GM23248 (cell line): ENCODE measurements at regions not wholly inside any gene's neighbourhood (a gene's known extent, or its start where the extent isn't known, plus 50 kb on each side); places are given as distances from the start of the nearest gene placed in this dataset.

ENCODE experiments used
- EZH2 ChIP-seq: fragments of 200-600 bp; sonication (generic); IDR thresholded peaks from 2 replicates; pipeline ENCODE4 v1.6.1; 2018; ENCODE audit warnings: antibody characterized with exemption, mild to moderate bottlenecking; ENCODE audit not compliant: insufficient read depth, poor library complexity, severe bottlenecking
- EZH2phosphoT487 ChIP-seq: fragments of 200-600 bp; sonication (generic); IDR thresholded peaks from 2 replicates; pipeline ENCODE4 v1.6.1; 2018; ENCODE audit warnings: antibody characterized with exemption, moderate library complexity, mild to moderate bottlenecking, low read depth; ENCODE audit not compliant: insufficient read depth

GRCh38 chr2:21891191-21891590 is 767.4 kb downstream of the TDRD15 start:
- TF ChIP-seq EZH2 = no peak
- no peak for TF ChIP-seq EZH2phosphoT487
